IMR-90 (cell line): ENCODE measurements at regions not wholly inside any gene's neighbourhood (a gene's known extent, or its start where the extent isn't known, plus 50 kb on each side); places are given as distances from the start of the nearest gene placed in this dataset.

Experiments
- ATAC-seq: fragments of 200-7000 bp; cut with Tn5 transposase; 2 replicates; pipeline ENCODE4 v1.9.1; 2020; ENCODE audit warnings: low read depth, mild to moderate bottlenecking, moderate library complexity
- BruUV-seq: library from RNA; stranded (reverse); fragments of 400-500 nt; replicated peaks from 2 replicates; lab custom pipeline; 2021; lab: Mats Ljungman, UMichigan
- CTCF ChIA-PET: fragments of 300-600 bp; formaldehyde crosslinking; extraction: SDS; loops from one replicate; lab custom pipeline; 2021; ENCODE audit warnings: antibody characterized with exemption; lab: Yijun Ruan, JAX
- POLR2A ChIA-PET: fragments of 300-600 bp; sonication (Branson Sonifier 250); formaldehyde crosslinking; loops from one replicate; lab custom pipeline; 2022; ENCODE audit warnings: antibody characterized with exemption; ENCODE audit not compliant: unreplicated experiment; lab: Charles Lee
- DNase-seq: peaks from one replicate; pipeline ENCODE4 v3.0.0; 2013
- H2AFZ ChIP-seq: replicated peaks from 2 replicates; pipeline ENCODE3; 2013; ENCODE audit warnings: low read length, mild to moderate bottlenecking; ENCODE audit not compliant: poor library complexity
- H2AK5ac ChIP-seq: 2 replicates; pipeline ENCODE4 v1.6.1; 2013; ENCODE audit warnings: low read depth, low read length, inconsistent platforms
- H2AK9ac ChIP-seq: replicated peaks from 2 replicates; pipeline ENCODE3; 2013; ENCODE audit warnings: mild to moderate bottlenecking, low read depth, low read length, moderate library complexity; ENCODE audit not compliant: poor library complexity
- H2BK120ac ChIP-seq: 2 replicates; pipeline ENCODE4 v1.6.1; 2013; ENCODE audit warnings: low read depth, low read length, inconsistent platforms
- H2BK15ac ChIP-seq: 3 replicates; pipeline ENCODE4 v1.6.1; 2013; ENCODE audit warnings: low read depth, low read length, inconsistent platforms
- H2BK20ac ChIP-seq: 2 replicates; pipeline ENCODE4 v1.6.1; 2013; ENCODE audit warnings: low read depth, mild to moderate bottlenecking, inconsistent platforms, low read length, moderate library complexity
- H2BK5ac ChIP-seq: 2 replicates; pipeline ENCODE4 v1.6.1; 2013; ENCODE audit warnings: mild to moderate bottlenecking, low read depth, low read length, inconsistent platforms; ENCODE audit not compliant: poor library complexity, severe bottlenecking
- H3K14ac ChIP-seq: replicated peaks from 2 replicates; pipeline ENCODE4 v1.6.1; 2013; ENCODE audit warnings: low read depth, low read length, inconsistent platforms
- H3K18ac ChIP-seq: 2 replicates; pipeline ENCODE4 v1.6.1; 2013; ENCODE audit warnings: low read depth, low read length, control low read depth
- H3K23ac ChIP-seq: 2 replicates; pipeline ENCODE4 v1.6.1; 2013; ENCODE audit warnings: low read depth, low read length, inconsistent platforms
- H3K27ac ChIP-seq: 2 replicates; pipeline ENCODE4 v1.5.1; 2013; ENCODE audit warnings: mild to moderate bottlenecking, control low read depth, low read length; ENCODE audit not compliant: insufficient read depth
- H3K27me3 ChIP-seq: 2 replicates; pipeline ENCODE4 v1.6.1; 2013; ENCODE audit warnings: low read length; ENCODE audit not compliant: control insufficient read depth, insufficient read depth
- H3K36me3 ChIP-seq: 2 replicates; pipeline ENCODE4 v1.6.1; 2013; ENCODE audit warnings: low read length, mixed read lengths; ENCODE audit not compliant: control insufficient read depth, insufficient read depth
- H3K4ac ChIP-seq: 2 replicates; pipeline ENCODE4 v1.6.1; 2013; ENCODE audit warnings: low read depth, low read length, inconsistent platforms
- H3K4me1 ChIP-seq: 2 replicates; pipeline ENCODE4 v1.6.1; 2013; ENCODE audit warnings: low read length, mixed read lengths; ENCODE audit not compliant: control insufficient read depth, insufficient read depth
- H3K4me2 ChIP-seq: 2 replicates; pipeline ENCODE4 v1.6.1; 2013; ENCODE audit warnings: low read depth, mild to moderate bottlenecking, control low read depth, low read length, moderate library complexity
- H3K4me3 ChIP-seq: 2 replicates; pipeline ENCODE4 v1.5.1; 2013; ENCODE audit warnings: low read depth, mild to moderate bottlenecking, control low read depth, low read length, moderate library complexity; ENCODE audit not compliant: insufficient read depth
- H3K56ac ChIP-seq: 2 replicates; pipeline ENCODE4 v1.6.1; 2013; ENCODE audit warnings: low read length, inconsistent platforms; ENCODE audit not compliant: insufficient read depth; ENCODE audit errors: extremely low read depth
- H3K79me1 ChIP-seq, 2 experiments: 2 replicates each; pipeline ENCODE4 v1.6.1; 2013; ENCODE audit warnings: low read length in 2 of 2, inconsistent platforms in 1 of 2, low read depth in 1 of 2
- H3K9ac ChIP-seq: 2 replicates; pipeline ENCODE4 v1.6.1; 2013; ENCODE audit warnings: low read depth, low read length, control low read depth
- H3K9me1 ChIP-seq: 2 replicates; pipeline ENCODE4 v1.6.1; 2013; ENCODE audit warnings: low read length, inconsistent platforms; ENCODE audit not compliant: insufficient read depth
- H3K9me3 ChIP-seq: 2 replicates; pipeline ENCODE4 v1.6.1; 2013; ENCODE audit warnings: low read length; ENCODE audit not compliant: control insufficient read depth, insufficient read depth
- H4K20me1 ChIP-seq: 2 replicates; pipeline ENCODE4 v1.6.1; 2013; ENCODE audit warnings: low read length, inconsistent platforms; ENCODE audit not compliant: insufficient read depth
- H4K5ac ChIP-seq: 2 replicates; pipeline ENCODE4 v1.6.1; 2013; ENCODE audit warnings: mild to moderate bottlenecking, low read depth, low read length, control low read depth
- H4K8ac ChIP-seq, 2 experiments: 2 replicates each; pipeline ENCODE4 v1.6.1; 2013; ENCODE audit warnings: low read depth in 2 of 2, low read length in 2 of 2, control low read depth in 1 of 2, inconsistent platforms in 1 of 2
- H4K91ac ChIP-seq: 2 replicates; pipeline ENCODE4 v1.6.1; 2013; ENCODE audit warnings: low read depth, low read length, inconsistent platforms; ENCODE audit not compliant: insufficient read depth
- CHD1 ChIP-seq: IDR thresholded peaks from 2 replicates; pipeline ENCODE4 v1.6.1; 2012; ENCODE audit warnings: low read depth, low read length, improper control_type of control experiment
- FOS ChIP-seq: fragments of 150-350 bp; IDR thresholded peaks from 2 replicates; pipeline ENCODE4 v1.6.1; 2016; ENCODE audit warnings: low read depth, low read length
- NFE2L2 ChIP-seq: fragments of 150-350 bp; IDR thresholded peaks from 2 replicates; pipeline ENCODE4 v1.6.1; 2016; ENCODE audit warnings: low read depth, mild to moderate bottlenecking, low read length
- WGBS, 2 experiments: methylation state at CpG; one replicate each; pipeline versions ENCODE4 v1.1.5 to v1.1.7; 2013; ENCODE audit warnings: missing lambda C conversion rate in 2 of 2; ENCODE audit not compliant: insufficient read length in 1 of 2; ENCODE audit errors: extremely low coverage in 2 of 2; 5-methylcytosine and 5-hydroxymethylcytosine counted together
- dilution Hi-C: fragments of 300-500 bp; cut with HindIII; formaldehyde crosslinking; loops from one replicate; pipeline ENCODE4 v1.14.3; 2018; ENCODE audit warnings: low sequenced_read_pairs; ENCODE audit not compliant: unreplicated experiment
- in situ Hi-C: fragments of 300-500 bp; cut with MboI; formaldehyde crosslinking; loops from 3 replicates; pipeline ENCODE4 v1.14.3; 2019; ENCODE audit warnings: low sequenced_read_pairs, inconsistent platforms, mixed read lengths
- intact Hi-C: fragments of 100-400 bp; cut with micrococcal nuclease; formaldehyde crosslinking; loops from 2 replicates; pipeline ENCODE4 v1.10.0; 2022

- H3K23ac ChIP-seq, result no peak overlapping the region
Observed at GRCh38 chr10:25713894-25714240, 220.2 kb upstream of the MYO3A start.

More at GRCh38 chr10:25713894-25714240, 220.2 kb upstream of the MYO3A start:
- H3K27ac ChIP-seq, result no peak overlapping the region
- no peak overlapping the region for H2BK5ac ChIP-seq
- H4K20me1 ChIP-seq, result no peaks in the 10 kb centered on the region
- no peaks in the 10 kb centered on the region for H3K27me3 ChIP-seq
- TF ChIP-seq CHD1, result no peak
- no peak for TF ChIP-seq FOS
- no peak for TF ChIP-seq NFE2L2
- no peaks in the 10 kb centered on the region for H3K9me1 ChIP-seq
- H3K4me3 ChIP-seq, result no peak overlapping the region
- H2AK9ac ChIP-seq, result no peak overlapping the region
- H3K4me2 ChIP-seq, result no peak overlapping the region
- H3K4ac ChIP-seq, result no peak overlapping the region
- H2BK15ac ChIP-seq, result no peak overlapping the region
- intact Hi-C loops (no loop called here), dilution Hi-C loops (no loop called here), in situ Hi-C loops (no loop called here)
- POLR2A ChIA-PET, result no interaction called here
- ATAC-seq (no peak), DNase-seq (no peak)
- no peaks in the 10 kb centered on the region; the same call in 1 of the 2 replicates for H3K9me3 ChIP-seq
- no TSS peak for BruUV-seq
- H2BK120ac ChIP-seq, result no peak overlapping the region
- H3K4me1 ChIP-seq, result no peaks in the 10 kb centered on the region
- H3K14ac ChIP-seq, result no peak overlapping the region
- CTCF ChIA-PET, result no interaction called here
- no peak overlapping the region for H2AFZ ChIP-seq
- no peaks in the 10 kb centered on the region for H3K36me3 ChIP-seq
- H3K56ac ChIP-seq, result no peak overlapping the region
- H4K8ac ChIP-seq, result no peak overlapping the region
- no peak overlapping the region for H4K91ac ChIP-seq
- H3K9ac ChIP-seq, result no peak overlapping the region
- H4K5ac ChIP-seq, result no peak overlapping the region
- H2BK20ac ChIP-seq, result no peak overlapping the region
- no peak overlapping the region for H3K18ac ChIP-seq
- no CpG with 5 or more reads among the region's 3 CpGs for WGBS, 2 experiments
- no peaks in the 10 kb centered on the region for H3K79me1 ChIP-seq
- no peak overlapping the region for H2AK5ac ChIP-seq
